HL-60/S4 (cell line): ENCODE measurements at regions not wholly inside any gene's neighbourhood (a gene's known extent, or its start where the extent isn't known, plus 50 kb on each side); places are given as distances from the start of the nearest gene placed in this dataset.

Experiments used
- in situ Hi-C: fragments of 300-500 bp; cut with MboI; formaldehyde crosslinking; loops from 2 replicates; pipeline ENCODE4 v1.14.3; 2022; ENCODE audit warnings: low sequenced_read_pairs

- in situ Hi-C loops: no loop called here
Observed at GRCh38 chr7:26458466-26459145, 166.9 kb downstream of the SNX10 start.

DNA sequence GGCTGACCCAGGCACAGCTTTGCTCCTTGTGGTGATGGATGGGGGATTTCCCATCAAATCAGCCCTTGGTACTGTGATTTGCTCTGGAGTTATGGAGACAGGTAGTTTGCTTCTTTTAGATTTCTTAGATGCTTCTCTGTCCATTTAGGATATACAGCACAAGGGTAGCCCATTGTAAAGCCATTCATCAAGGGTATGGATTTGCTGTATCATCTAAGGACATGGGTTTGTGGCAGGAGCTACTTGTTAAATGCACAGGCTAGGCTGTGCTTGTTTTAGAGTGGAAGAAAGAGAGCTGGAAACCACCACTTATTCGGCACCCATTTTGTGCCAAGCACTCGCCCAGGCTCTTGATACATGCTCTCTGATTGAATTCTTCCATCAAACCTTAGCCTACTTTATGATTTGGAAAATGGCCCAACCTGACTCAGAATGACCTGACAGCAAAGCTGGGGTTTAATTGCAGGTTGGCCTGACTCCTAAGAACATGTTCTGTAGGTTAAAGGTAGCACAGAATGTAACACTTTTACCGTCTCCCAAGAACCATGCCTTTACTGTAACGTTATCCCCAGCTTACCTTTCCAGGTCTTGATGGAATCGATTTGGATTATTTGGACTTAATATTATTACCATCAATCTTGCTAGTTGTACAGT is 168.0 kb downstream of the SNX10 start:
- in situ Hi-C loops: no loop called here

GRCh38 chr7:26460351-26461085 is 168.9 kb downstream of the SNX10 start:
- in situ Hi-C loops: no loop called here

DNA sequence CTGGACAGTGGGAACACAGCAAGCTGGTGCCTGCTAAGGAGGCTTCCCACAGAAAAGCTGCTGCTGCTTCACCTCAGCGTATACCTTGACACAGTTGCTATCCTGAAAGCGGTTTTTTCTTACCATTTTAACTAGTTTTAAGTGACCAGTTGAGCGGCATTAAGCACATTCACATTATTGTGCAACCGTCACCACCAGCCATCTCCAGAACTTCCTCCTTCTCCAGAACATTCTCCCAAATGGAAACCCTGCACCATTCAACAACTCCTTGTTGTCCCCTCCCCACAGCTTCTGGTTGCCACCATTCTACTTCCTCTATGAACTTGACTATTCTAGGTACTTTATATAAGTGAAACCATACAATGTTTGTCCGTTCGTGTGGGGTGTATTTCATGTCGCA is 169.9 kb downstream of the SNX10 start:
- in situ Hi-C loops: no loop called here

DNA sequence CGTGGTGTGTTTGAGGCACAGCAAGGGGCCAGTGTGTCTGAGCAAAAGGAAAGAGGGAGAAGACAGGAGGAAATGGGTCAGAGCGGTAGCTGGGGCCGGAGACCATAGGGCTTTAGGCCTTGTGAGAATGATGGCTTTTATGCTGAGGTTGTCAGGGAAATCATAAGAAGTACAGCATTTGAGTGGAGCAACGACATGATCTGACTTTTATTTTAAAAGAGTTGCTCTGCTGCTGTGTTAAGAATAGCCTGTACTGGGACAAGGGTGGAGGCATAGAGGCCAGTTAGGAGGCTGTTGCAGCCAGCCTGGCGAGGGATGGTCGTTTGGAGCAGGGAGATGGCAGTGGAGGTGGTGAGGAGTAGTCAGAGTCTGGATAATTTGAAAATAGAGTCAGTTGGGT is 174.3 kb downstream of the SNX10 start:
- in situ Hi-C loops: no loop called here

DNA sequence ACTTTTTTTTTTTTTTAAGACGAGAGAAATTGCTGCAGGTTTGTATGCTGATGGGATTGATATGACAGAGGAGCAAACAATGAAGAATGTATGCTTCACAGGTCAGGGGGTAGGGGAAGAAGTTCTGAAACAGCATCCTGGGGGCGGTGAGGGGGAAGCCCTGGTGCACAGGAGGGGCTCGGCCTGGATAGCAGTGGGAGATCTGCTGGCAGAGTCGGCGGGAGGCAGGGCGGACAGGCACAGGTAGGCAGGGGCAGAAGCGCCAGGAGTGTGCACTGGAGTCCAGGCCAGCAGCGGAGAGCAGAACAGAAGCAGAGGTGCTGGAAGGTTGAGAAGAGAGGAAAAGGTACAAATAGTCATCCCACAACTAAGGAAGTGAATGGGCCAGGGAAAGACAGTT is 175.4 kb downstream of the SNX10 start:
- in situ Hi-C loops: no loop called here

- in situ Hi-C loops: no loop called here
Observed at GRCh38 chr7:26467541-26467940, 175.9 kb downstream of the SNX10 start.

- in situ Hi-C loops: no loop called here
Observed at GRCh38 chr7:26468625-26469024, 177.0 kb downstream of the SNX10 start.

- in situ Hi-C loops: no loop called here
Observed at GRCh38 chr7:26469188-26469587, 177.5 kb downstream of the SNX10 start.

GRCh38 chr7:26470691-26471090 is 179.0 kb downstream of the SNX10 start:
- in situ Hi-C loops: no loop called here

DNA sequence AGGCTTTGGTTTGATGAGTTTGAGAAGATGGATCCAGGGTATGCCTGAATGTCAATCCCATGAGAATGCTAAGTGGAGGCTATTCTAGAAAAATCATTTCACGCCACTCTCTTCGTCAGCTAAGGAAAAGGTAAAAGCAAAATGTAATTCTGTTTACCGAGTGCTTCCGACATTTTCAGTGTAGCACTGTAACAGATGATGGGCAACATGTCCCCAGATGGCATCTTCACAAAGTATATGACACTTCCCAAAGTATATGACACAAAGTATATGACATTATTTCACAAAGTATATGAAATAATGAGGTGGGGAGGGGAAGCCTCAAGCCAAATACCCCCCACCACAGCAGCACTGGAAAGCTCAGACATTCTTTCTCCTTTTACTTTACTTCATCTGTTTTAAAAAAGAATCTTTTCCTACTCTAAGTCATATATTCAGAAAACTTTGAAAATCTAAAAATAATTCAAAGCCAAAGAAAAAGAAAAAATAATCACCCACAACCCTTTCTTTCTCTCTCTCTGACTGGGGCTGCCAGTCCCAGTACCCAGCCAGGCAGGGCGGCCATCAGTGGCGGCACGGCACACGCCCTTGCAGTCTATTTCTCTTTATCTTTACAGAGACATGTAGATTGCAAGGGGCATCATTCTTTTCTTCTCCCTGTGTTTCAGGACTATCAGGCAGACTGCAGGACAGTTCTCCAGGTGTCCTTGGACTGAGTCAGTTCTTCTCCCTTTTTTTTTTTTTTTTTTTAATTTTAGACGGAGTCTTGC is 179.8 kb downstream of the SNX10 start:
- in situ Hi-C loops: no loop called here

DNA sequence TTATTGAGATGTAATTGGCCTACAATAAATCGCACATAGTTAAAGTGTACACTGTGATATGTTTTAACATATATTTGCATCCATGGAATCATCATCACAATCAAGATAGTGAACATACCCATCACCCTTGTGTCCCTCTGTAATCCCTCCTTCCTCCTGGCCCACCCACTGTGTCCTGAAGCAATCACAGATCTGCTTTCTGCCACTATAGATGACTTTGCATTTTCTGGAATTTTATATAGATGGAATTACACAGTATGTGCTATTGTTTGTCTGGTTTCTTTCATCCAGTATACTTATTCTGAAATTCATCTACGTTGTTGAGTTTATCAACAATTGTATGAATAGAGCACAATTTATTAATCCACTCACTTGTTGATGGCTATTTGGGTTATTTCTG is 181.3 kb downstream of the SNX10 start:
- in situ Hi-C loops: no loop called here

DNA sequence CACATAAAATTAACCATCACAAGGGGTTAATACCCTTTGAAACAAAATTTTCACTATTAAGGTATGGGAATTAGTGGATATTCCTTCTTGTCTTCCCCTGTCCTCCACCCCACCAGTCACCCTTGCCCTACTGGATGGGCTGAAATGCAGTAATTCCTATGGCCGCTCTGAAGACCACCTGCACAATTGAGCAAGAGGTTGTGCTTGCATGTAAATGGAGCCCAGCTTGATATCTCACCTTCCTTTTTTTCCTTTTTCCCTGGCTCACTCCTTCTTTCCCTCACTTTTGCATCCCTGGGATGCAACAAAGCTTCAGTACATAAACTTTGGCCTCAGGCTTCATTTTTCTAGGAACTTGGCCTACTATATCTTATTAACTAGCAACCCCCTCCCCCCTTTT is 184.6 kb downstream of the SNX10 start:
- in situ Hi-C loops: no loop called here

DNA sequence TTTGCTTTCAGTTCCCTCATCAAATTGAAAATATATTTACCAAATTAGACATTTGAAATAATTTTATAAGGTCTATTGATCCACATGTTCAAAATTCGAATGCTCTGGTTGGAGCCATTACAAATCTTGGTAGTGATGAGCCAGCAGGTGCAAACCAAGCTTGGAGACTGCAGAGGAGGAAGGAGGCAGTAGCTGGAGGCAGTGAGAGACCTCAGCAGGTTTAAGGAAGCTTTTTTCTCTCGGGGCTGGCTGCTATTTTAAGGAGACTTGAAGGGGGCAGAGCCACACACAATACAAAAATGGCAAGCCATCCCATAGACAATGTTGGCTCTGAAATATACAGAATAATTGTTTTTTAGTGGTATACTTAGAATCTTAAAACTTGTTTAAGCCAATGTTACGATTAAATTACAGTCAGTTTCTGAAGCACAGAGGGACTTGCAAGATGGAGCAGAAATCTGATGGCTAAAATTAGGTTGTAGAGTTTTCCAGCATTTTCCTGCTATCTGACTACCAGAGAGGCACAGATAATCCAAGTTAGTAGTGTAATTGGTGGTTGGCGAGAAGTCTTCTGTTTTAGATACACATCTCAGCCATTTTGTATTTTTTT is 185.8 kb downstream of the SNX10 start:
- in situ Hi-C loops: no loop called here

- in situ Hi-C loops: no loop called here
Observed at GRCh38 chr7:26478550-26478949, 186.9 kb downstream of the SNX10 start.

GRCh38 chr7:26479581-26479980 is 187.9 kb downstream of the SNX10 start:
- in situ Hi-C loops: no loop called here

DNA sequence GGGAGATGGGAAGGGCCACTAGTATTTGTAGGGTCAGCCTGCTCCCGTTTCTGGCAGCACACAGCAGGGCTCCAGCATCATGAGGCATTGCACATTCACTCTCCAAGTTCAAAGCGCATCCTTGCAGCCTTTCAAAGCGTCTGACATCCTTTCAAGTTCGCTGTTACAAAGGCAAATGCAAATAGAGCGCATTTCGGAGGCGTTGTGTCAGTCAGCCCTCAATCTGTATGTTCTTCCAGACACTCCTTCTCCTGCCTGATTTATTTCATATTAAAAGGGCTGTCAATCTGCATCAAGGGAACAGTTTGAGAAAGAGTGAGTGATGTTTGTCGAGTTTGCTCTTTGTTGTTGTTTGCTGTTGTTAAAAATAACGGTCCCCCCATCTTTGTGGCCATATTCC is 188.5 kb downstream of the SNX10 start:
- in situ Hi-C loops: no loop called here

DNA sequence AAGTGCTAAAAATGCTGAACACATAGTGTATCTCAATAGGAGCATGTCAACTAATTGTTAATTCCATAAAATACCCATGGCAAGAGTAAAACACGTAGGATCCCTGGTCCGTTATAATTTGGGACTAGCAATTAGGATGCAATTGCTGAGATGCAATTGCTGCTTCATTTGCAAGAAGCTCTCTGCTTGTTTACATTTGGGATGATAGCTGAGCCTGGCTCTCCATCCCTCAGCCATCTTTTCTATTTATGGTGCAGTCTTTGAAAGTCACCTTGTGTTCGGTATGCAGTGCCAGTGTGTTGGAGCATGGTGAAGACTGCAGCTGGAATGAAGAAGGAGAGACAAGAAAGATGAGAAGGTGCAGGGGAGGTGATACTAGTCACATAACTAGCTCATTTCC is 191.3 kb downstream of the SNX10 start:
- in situ Hi-C loops: no loop called here

DNA sequence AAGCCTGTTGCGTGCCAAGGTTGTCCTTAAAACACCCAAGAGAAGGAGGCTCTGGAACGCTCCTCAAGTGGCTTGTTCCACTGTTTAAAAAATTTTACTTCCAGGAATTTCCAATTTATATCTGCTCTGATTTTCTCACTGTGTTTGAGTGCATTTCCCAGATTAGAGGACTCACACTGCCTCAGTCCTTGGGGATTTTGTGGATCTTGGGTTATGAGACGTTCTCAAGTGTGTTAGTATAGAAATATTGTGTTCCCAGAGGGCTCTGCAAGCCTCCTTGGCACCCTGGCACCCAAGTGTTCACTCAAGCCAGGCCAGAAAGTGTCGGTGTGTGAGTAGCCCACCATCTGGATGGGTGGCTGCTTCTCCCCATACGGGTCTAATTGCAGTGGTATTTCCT is 192.2 kb downstream of the SNX10 start:
- in situ Hi-C loops: no loop called here

- in situ Hi-C loops: no loop called here
Observed at GRCh38 chr7:26485367-26485934, 193.8 kb downstream of the SNX10 start.

GRCh38 chr7:26486153-26486552 is 194.5 kb downstream of the SNX10 start:
- in situ Hi-C loops: no loop called here
